Thoracic aorta (tissue), 2 donors: ENCODE measurements at regions not wholly inside any gene's neighbourhood (a gene's known extent, or its start where the extent isn't known, plus 50 kb on each side); places are given as distances from the start of the nearest gene placed in this dataset.

Experiments
- ATAC-seq: fragments of 150-250 bp; one replicate; pipeline ENCODE4 v1.8.0; 2017; ENCODE audit warnings: low read depth; ENCODE audit not compliant: insufficient number of reproducible peaks, low FRiP score
- DNase-seq: peaks from one replicate; pipeline ENCODE4 v3.0.0-alpha.2; 2020; ENCODE audit warnings: low spot score
- H3K27ac ChIP-seq, 2 donors: fragments of 200-600 bp; sonication (generic); 1 replicate in 1 of 2; 2 replicates in 1 of 2; pipeline ENCODE4 v1.5.1; 2016; ENCODE audit warnings: mild to moderate bottlenecking in 2 of 2, moderate library complexity in 2 of 2
- H3K27me3 ChIP-seq: fragments of 200-600 bp; sonication (generic); replicated peaks from 2 replicates; pipeline ENCODE4 v1.6.0; 2016; ENCODE audit warnings: mild to moderate bottlenecking; ENCODE audit not compliant: insufficient read depth
- H3K36me3 ChIP-seq: fragments of 200-600 bp; sonication (generic); one replicate; pipeline ENCODE4 v1.5.1; 2016
- H3K4me1 ChIP-seq, 2 donors: fragments of 200-600 bp; sonication (generic); 1 replicate in 1 of 2; 2 replicates in 1 of 2; pipeline versions ENCODE4 v1.5.1 to v1.6.0; 2016; ENCODE audit warnings: low read depth in 2 of 2, mild to moderate bottlenecking in 1 of 2; ENCODE audit not compliant: control insufficient read depth in 1 of 2
- H3K4me3 ChIP-seq: fragments of 200-600 bp; sonication (generic); 2 replicates; pipeline ENCODE4 v1.5.1; 2016; ENCODE audit warnings: mild to moderate bottlenecking
- H3K9me3 ChIP-seq: fragments of 200-600 bp; sonication (generic); 2 replicates; pipeline ENCODE4 v1.5.1; 2016
- TF ChIP-seq, protein P1 (sequence below): fragments of 200-600 bp; sonication (generic); IDR thresholded peaks from one replicate; pipeline ENCODE4 v1.5.1; 2019; ENCODE audit warnings: antibody characterized with exemption

DNA sequence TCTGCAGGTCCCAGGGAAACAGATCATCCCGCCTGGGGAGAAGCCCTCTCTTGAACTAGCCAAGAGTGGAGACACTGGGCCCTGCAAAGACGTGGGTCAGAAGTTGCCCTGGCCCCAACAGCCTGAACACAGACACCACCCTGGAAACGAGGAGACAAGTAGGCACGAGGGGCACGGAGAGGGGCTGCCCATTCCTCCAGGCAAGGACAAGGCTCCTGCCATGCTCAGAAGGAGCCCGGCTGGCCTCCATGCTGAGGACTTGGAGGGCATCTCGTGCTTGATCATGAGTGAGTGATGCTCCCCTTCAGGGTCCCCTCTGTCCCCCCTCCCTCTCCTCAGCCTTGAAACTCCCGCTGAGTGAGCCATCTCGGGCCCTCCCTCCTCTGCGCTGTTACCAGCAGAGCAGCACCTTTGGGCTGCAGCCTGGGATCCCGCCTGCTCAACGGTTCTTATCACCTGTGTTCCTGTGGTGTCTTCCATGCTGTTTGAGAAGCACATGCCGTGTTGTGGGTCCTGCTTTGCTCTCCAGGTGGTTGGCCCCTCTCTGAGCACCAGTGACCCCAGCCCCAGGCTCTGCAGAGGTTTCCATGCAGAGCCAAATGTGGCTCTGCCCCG is 544.3 kb downstream of the TCERG1L start:
- no peaks in the 10 kb centered on the region for H3K27me3 ChIP-seq
- no peaks in the 10 kb centered on the region for H3K4me1 ChIP-seq
- H3K9me3 ChIP-seq, result peaks cover 3% of the 10 kb centered on the region
- H3K4me3 ChIP-seq, result no peak overlapping the region
- H3K27ac ChIP-seq, result no peak overlapping the region
- DNase-seq (no peak), ATAC-seq (no peak)
- no peaks in the 10 kb centered on the region for H3K36me3 ChIP-seq
- TF ChIP-seq, protein P1, sequence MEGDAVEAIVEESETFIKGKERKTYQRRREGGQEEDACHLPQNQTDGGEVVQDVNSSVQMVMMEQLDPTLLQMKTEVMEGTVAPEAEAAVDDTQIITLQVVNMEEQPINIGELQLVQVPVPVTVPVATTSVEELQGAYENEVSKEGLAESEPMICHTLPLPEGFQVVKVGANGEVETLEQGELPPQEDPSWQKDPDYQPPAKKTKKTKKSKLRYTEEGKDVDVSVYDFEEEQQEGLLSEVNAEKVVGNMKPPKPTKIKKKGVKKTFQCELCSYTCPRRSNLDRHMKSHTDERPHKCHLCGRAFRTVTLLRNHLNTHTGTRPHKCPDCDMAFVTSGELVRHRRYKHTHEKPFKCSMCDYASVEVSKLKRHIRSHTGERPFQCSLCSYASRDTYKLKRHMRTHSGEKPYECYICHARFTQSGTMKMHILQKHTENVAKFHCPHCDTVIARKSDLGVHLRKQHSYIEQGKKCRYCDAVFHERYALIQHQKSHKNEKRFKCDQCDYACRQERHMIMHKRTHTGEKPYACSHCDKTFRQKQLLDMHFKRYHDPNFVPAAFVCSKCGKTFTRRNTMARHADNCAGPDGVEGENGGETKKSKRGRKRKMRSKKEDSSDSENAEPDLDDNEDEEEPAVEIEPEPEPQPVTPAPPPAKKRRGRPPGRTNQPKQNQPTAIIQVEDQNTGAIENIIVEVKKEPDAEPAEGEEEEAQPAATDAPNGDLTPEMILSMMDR, result no peak

DNA sequence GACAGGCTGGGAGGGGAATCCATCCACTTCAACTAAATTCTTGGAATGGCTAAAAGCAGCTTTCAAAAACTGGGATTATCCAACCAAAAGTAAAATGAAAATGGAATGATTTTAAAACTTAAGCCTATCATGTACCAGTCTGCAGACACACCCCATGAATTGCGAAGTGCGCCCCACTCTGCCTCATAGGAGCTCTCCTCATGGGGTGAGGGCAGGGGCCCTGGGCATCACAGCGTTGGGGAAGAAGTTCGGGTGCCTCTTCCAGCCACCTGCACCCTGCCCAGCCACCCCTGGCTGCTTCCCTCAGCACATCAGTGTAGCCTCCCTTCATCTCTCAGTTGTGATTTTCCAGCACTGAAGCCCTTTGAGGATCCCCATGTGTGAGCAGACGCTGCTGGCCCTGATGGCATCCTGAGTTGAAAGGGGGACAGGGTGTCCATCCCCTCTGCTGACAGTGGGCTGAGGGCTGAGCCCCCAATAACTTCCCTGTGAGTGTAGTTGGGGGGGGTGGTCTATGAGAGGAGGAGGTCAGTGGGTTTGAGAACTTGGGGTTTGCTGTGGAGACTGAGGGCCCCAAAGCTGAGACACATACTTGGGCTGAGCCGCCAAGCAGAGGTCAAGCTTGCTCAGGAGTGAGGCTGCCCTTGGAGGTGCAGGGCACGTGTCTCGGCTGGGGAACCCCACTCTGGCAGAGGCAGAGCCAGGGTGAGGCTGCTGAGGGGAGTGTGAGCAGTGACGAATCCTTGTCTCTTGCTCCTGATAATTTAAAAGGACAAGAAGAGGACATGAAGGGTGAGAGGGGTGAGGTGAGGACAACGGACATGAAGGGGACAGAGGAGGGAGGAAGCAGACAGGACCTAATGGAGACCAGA is 542.1 kb downstream of the TCERG1L start:
- no peak for DNase-seq
- TF ChIP-seq, protein P1, result no peak
- ATAC-seq, result no peak

DNA sequence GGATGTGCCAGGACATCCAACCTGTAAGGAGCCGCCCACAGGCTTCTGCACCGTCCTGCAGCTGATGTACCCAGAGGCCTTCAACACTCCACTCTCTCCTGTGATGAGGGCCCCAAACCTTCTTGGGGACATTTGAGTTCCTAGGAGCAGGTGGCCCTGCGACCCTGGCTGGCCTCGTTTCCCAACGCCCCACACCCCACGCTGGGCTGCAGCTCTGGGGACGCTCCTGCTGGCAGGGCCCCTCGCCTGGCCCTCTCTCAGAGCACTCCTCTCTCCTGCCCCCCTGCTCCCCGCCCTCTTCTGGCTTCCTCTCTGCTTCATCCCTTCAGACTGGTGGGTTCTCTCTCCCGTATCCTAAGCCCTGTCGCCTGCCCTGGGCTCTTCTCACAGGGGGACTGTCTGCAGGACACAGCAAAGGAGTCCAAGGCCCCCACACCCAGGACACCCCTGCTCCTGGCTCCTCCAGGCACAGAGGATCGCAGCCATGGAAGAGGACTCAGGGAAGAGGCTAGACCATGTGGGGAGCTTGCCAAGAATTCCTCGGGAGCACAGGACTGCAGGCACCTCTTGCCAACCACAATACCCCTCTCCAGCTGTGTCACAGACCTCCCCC is 541.4 kb downstream of the TCERG1L start:
- Histone ChIP-seq H3K36me3 (no peaks in the 10 kb centered on the region), H3K4me1 (no peaks in the 10 kb centered on the region), H3K27ac (no peak overlapping the region), H3K4me3 (no peak overlapping the region), H3K27me3 (no peaks in the 10 kb centered on the region), H3K9me3 (peaks cover 3% of the 10 kb centered on the region)
- DNase-seq (no peak), ATAC-seq (no peak)
- TF ChIP-seq, protein P1, result no peak

More for the DNA sequence above, 542.1 kb downstream of the TCERG1L start:
- H3K36me3 ChIP-seq, result no peaks in the 10 kb centered on the region
- H3K27ac ChIP-seq, result no peak overlapping the region
- no peaks in the 10 kb centered on the region for H3K4me1 ChIP-seq
- H3K4me3 ChIP-seq, result no peak overlapping the region
- peaks cover 3% of the 10 kb centered on the region for H3K9me3 ChIP-seq
- H3K27me3 ChIP-seq, result no peaks in the 10 kb centered on the region

DNA sequence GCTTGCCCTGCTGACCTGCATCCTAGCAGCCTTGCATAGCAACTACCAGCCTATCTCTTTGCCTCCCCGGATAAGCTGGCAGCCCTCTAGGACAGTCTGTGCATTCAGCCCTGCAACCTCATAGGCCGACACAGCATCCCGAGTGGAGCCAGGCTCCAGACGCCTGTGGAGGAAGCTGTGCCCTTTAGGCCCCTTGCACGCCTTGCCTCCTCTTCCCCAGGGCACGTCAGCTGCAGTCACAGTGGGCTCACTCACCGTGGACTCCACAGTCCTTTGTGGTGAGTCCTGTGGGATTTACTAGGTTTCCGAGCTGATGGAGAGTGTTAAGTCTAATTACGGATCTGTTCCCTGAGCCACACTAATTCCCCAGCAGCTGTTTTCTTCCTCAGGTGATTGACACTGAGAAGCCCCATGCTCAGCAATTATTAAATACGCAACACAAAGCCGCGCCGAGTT is 540.0 kb downstream of the TCERG1L start:
- TF ChIP-seq, protein P1, result no peak
- no peak for ATAC-seq
- Histone ChIP-seq H3K4me3 (no peak overlapping the region), H3K27me3 (no peaks in the 10 kb centered on the region), H3K36me3 (no peaks in the 10 kb centered on the region), H3K4me1 (no peaks in the 10 kb centered on the region), H3K9me3 (peaks cover 3% of the 10 kb centered on the region), H3K27ac (no peak overlapping the region)
- DNase-seq, result no peak

DNA sequence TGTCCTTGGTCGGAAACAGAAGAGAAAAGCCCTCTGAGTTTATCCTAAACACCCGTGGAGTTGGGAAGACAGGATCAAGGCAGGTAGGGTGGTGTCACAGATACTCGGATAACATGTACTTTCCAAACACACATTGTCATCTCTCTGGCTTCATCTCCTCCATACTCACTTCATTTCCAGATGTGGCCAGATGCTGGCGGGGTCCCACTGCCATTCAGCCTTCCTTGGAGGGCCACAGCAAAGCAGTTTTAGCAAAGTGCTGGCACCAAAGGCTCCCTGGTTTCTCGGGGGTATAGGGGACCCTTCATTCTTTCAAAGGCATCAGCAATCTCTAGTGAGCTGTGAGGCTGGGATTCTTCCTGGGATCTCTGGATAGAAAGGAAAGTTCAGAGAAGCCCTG is 539.5 kb downstream of the TCERG1L start:
- Histone ChIP-seq H3K4me1 (no peaks in the 10 kb centered on the region), H3K4me3 (no peak overlapping the region), H3K27ac (no peak overlapping the region), H3K27me3 (no peaks in the 10 kb centered on the region), H3K9me3 (peaks cover 3% of the 10 kb centered on the region), H3K36me3 (no peaks in the 10 kb centered on the region)
- TF ChIP-seq, protein P1, result no peak
- no peak for ATAC-seq
- no peak for DNase-seq
